Muscle of leg (tissue), 3 donors: ENCODE measurements at regions not wholly inside any gene's neighbourhood (a gene's known extent, or its start where the extent isn't known, plus 50 kb on each side); places are given as distances from the start of the nearest gene placed in this dataset.
"Not testable (repeated sequence)": the region's sequence is repeated elsewhere in the genome, so short reads cannot be mapped to it uniquely, and the experiment has no call there.

ENCODE experiments used
- DNase-seq: peaks from one replicate; pipeline ENCODE4 v3.0.0; 2013
- H3K27ac ChIP-seq: one replicate; pipeline ENCODE4 v1.5.1; 2013; ENCODE audit warnings: mild to moderate bottlenecking, low read length, control low read depth
- H3K27me3 ChIP-seq: one replicate; pipeline ENCODE4 v1.6.1; 2013; ENCODE audit warnings: low read length; ENCODE audit not compliant: control insufficient read depth, insufficient read depth
- H3K36me3 ChIP-seq: one replicate; pipeline ENCODE4 v1.6.1; 2013; ENCODE audit warnings: low read length; ENCODE audit not compliant: control insufficient read depth, insufficient read depth
- H3K4me1 ChIP-seq: one replicate; pipeline ENCODE4 v1.6.1; 2013; ENCODE audit warnings: low read length; ENCODE audit not compliant: control insufficient read depth, insufficient read depth
- H3K4me3 ChIP-seq: one replicate; pipeline ENCODE4 v1.5.1; 2013; ENCODE audit warnings: low read length, control low read depth
- H3K9me3 ChIP-seq: replicated peaks from 2 replicates; pipeline ENCODE4 v1.6.1; 2013; ENCODE audit warnings: low read depth, low read length; ENCODE audit not compliant: control insufficient read depth
- WGBS: methylation state at CpG from one replicate; pipeline ENCODE4 v1.1.5; 2013; ENCODE audit warnings: missing lambda C conversion rate; ENCODE audit not compliant: insufficient coverage; 5-methylcytosine and 5-hydroxymethylcytosine counted together

DNA sequence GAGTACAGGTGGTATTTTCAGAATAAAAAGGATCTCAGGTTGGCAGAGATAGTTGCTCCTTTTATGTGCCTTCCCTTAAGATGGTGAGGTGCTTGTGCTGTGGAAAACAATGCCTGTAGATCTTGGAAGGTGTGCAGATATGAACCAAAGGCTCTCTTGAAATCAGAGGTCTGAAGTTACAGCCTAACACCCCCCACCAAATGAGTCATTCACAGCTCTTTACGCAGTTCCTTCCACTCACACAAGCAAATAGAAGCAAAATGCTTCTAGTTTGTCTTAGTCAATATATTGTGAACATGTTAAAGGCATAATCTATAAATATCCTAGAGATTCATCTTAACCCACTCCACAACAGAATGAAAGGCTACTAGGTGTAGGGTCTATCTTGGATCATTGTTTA is 128.9 kb upstream of the NR5A2 start:
- no peaks in the 10 kb centered on the region for H3K36me3 ChIP-seq
- WGBS, result no CpG with 5 or more reads among the region's 1 CpG

GRCh38 chr1:199901341-199901740 is 126.2 kb upstream of the NR5A2 start:
- no peak overlapping the region for H3K27ac ChIP-seq
- no peaks in the 10 kb centered on the region for H3K36me3 ChIP-seq
- DNase-seq, result no peak
- no peaks in the 10 kb centered on the region for H3K27me3 ChIP-seq
- no peak overlapping the region for H3K4me3 ChIP-seq
- peaks cover 2% of the 10 kb centered on the region for H3K9me3 ChIP-seq
- no peaks in the 10 kb centered on the region for H3K4me1 ChIP-seq

More for the DNA sequence above, 128.9 kb upstream of the NR5A2 start:
- Histone ChIP-seq H3K4me3 (no peak overlapping the region), H3K4me1 (no peaks in the 10 kb centered on the region), H3K27me3 (no peaks in the 10 kb centered on the region), H3K9me3 (peaks cover 2% of the 10 kb centered on the region), H3K27ac (no peak overlapping the region)
- no peak for DNase-seq

GRCh38 chr1:199907361-199907760 is 120.1 kb upstream of the NR5A2 start:
- Histone ChIP-seq H3K4me1 (no peaks in the 10 kb centered on the region), H3K36me3 (no peaks in the 10 kb centered on the region), H3K9me3 (no peaks in the 10 kb centered on the region), H3K4me3 (no peak overlapping the region), H3K27me3 (no peaks in the 10 kb centered on the region), H3K27ac (no peak overlapping the region)
- DNase-seq, result no peak
- WGBS, result no CpG with 5 or more reads among the region's 2 CpGs

GRCh38 chr1:199909137-199909536 is 118.4 kb upstream of the NR5A2 start:
- DNase-seq, result peak; percentile 3
- Histone ChIP-seq H3K27me3 (no peaks in the 10 kb centered on the region), H3K4me1 (no peaks in the 10 kb centered on the region), H3K36me3 (no peaks in the 10 kb centered on the region), H3K9me3 (no peaks in the 10 kb centered on the region), H3K4me3 (no peak overlapping the region), H3K27ac (no peak overlapping the region)
- WGBS, result 55% methylated on average over 4 of the region's 5 CpGs

DNA sequence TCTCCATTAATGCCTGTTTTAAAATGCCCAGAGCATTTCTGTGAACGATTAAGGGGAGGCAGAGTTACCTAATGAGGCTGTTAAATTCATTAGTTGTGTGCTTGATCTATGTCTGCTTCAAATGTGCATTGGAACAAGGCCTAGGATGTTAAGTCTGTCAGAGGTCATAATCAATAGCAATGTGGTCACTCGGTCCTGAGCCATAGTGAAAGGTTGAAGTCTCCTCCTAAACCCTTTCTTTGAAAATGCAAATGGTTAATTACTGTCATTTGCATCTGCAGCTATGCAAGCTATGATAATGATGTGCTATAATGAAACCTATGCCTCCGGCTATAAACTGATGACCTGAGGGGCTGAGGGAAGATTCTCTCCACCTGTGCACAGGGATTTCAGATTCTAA is 114.2 kb upstream of the NR5A2 start:
- H3K9me3 ChIP-seq, result no peaks in the 10 kb centered on the region
- no peaks in the 10 kb centered on the region for H3K36me3 ChIP-seq
- DNase-seq, result no peak
- H3K27ac ChIP-seq, result no peak overlapping the region
- no CpG with 5 or more reads among the region's 3 CpGs for WGBS
- no peaks in the 10 kb centered on the region for H3K4me1 ChIP-seq
- no peaks in the 10 kb centered on the region for H3K27me3 ChIP-seq
- no peak overlapping the region for H3K4me3 ChIP-seq

GRCh38 chr1:199914546-199914945 is 113.0 kb upstream of the NR5A2 start:
- no peak overlapping the region for H3K27ac ChIP-seq
- no CpG with 5 or more reads among the region's 5 CpGs for WGBS
- no peak overlapping the region for H3K4me3 ChIP-seq
- H3K4me1 ChIP-seq, result no peaks in the 10 kb centered on the region
- H3K27me3 ChIP-seq, result no peaks in the 10 kb centered on the region
- DNase-seq, result no peak
- H3K9me3 ChIP-seq, result no peaks in the 10 kb centered on the region
- no peaks in the 10 kb centered on the region for H3K36me3 ChIP-seq

- Histone ChIP-seq H3K27ac (no peak overlapping the region), H3K4me1 (no peaks in the 10 kb centered on the region), H3K27me3 (no peaks in the 10 kb centered on the region), H3K36me3 (no peaks in the 10 kb centered on the region), H3K4me3 (no peak overlapping the region), H3K9me3 (no peaks in the 10 kb centered on the region)
- no CpG with 5 or more reads among the region's 2 CpGs for WGBS
- DNase-seq, result no peak
These were observed 109.2 kb upstream of the NR5A2 start for GRCh38 chr1:199918196-199918769.

DNA sequence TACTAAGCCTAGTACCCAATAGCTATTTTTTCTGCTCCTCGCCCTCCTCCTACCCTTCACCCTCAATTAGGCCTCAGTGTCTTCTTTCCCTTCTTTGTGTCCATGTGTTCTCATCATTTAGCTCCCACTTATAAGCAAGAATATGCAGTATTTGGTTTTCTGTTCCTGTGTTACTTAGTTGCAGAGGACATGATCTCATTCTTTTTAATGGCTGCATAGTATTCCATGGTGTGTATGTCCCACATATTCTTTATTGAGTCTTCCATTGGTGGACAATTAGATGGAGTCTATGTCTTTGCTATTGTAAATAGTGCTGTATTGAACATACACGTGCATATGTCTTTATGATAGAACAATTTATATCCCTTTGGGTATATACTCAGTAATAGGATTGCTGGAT is 106.9 kb upstream of the NR5A2 start:
- no peak for DNase-seq

DNA sequence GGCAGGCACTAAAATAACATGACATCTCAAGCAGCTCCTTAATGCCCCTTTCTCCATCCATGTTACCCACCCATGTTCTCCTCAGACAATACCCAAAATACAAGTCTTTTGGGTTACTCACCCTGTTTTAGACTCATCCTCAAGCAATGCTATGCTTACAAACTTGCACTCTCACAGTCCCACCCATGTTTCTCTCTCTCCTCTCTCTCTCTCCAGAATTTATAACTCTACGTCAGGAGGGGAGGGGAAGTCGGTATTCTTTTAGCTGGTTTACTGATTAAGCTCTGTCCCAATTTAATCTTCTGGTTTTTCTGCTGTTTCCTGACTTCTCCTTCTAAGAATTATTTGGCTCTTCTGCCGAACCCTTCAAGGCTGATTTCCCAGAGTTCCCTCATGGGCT is 98.0 kb upstream of the NR5A2 start:
- Histone ChIP-seq H3K4me3 (no peak overlapping the region), H3K4me1 (no peaks in the 10 kb centered on the region), H3K9me3 (no peaks in the 10 kb centered on the region), H3K27me3 (no peaks in the 10 kb centered on the region), H3K36me3 (no peaks in the 10 kb centered on the region), H3K27ac (no peak overlapping the region)
- no CpG with 5 or more reads among the region's 3 CpGs for WGBS
- no peak for DNase-seq

More for the DNA sequence above, 106.9 kb upstream of the NR5A2 start:
- no peak overlapping the region for H3K4me3 ChIP-seq
- no peaks in the 10 kb centered on the region for H3K9me3 ChIP-seq
- no peaks in the 10 kb centered on the region for H3K27me3 ChIP-seq
- no peaks in the 10 kb centered on the region for H3K36me3 ChIP-seq
- H3K27ac ChIP-seq, result no peak overlapping the region
- H3K4me1 ChIP-seq, result no peaks in the 10 kb centered on the region
- no CpG with 5 or more reads among the region's 2 CpGs for WGBS

DNA sequence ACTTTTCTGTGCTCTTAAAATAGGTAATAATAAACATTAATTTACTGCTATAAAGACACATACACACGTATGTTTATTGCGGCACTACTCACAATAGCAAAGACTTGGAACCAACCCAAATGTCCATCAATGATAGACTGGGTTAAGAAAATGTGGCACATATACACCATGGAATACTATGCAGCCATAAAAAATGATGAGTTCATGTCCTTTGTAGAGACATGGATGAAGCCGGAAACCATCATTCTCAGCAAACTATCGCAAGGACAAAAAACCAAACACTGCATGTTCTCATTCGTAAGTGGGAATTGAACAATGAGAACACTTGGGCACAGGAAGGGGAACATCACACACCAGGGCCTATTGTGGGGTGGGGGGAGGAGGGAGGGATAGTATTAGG is 97.4 kb upstream of the NR5A2 start:
- H3K4me3 ChIP-seq, H3K27me3 ChIP-seq, H3K36me3 ChIP-seq, DNase-seq, H3K9me3 ChIP-seq, H3K27ac ChIP-seq, H3K4me1 ChIP-seq: not testable (repeated sequence)
- WGBS, result no CpG with 5 or more reads among the region's 5 CpGs

DNA sequence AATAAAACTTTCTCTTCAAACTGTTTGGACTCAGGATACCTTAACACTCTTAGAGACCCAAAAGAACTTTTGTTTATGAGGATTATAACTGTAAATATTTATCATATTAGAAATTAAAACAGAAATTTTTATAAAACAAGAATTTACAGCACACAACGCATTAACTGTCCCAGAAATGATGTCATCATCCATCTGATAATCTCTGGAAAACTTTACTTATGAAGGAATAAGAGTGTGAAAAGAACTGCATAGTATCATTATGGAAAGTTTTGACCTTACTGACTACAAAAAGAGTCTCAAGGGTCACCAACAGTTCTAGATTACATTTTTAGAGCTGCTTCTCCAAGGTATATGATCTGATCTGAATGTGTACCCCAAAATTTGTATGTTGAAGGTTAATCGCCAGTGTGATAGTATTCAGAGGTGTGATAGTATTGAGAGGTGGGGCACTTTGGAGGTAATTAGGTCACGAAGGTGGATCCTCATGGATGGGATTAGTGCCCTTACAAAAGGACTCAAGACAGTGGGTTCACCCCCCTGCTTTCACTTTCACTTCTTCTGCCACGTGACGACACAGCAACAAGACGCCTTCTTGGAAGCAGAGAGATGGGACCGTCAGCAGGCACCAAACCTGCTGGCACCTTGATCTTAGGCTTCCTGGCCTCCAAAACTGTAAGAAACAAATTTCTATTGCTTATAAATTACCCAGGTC is 95.7 kb upstream of the NR5A2 start:
- no peaks in the 10 kb centered on the region for H3K36me3 ChIP-seq
- no CpG with 5 or more reads among the region's 7 CpGs for WGBS
- H3K4me3 ChIP-seq, result no peak overlapping the region
- H3K9me3 ChIP-seq, result no peaks in the 10 kb centered on the region
- H3K27me3 ChIP-seq, result no peaks in the 10 kb centered on the region
- peak; percentile 11 for DNase-seq
- no peaks in the 10 kb centered on the region for H3K4me1 ChIP-seq
- no peak overlapping the region for H3K27ac ChIP-seq
